AG04450 (cell line): ENCODE measurements at regions not wholly inside any gene's neighbourhood (a gene's known extent, or its start where the extent isn't known, plus 50 kb on each side); places are given as distances from the start of the nearest gene placed in this dataset.

ENCODE experiments used
- CTCF ChIA-PET: fragments of 300-600, 350-600 bp; formaldehyde crosslinking; extraction: SDS; loops from one replicate; lab custom pipeline; 2022; ENCODE audit warnings: antibody characterized with exemption, inconsistent platforms; lab: Charles Lee
- POLR2A ChIA-PET: fragments of 350-600 bp; formaldehyde crosslinking; extraction: SDS; loops from one replicate; lab custom pipeline; 2021; ENCODE audit warnings: antibody characterized with exemption, inconsistent platforms; lab: Yijun Ruan, JAX
- DNase-seq: peaks from one replicate; pipeline ENCODE4 v3.0.0-alpha.2; 2011; ENCODE audit warnings: low read depth, low spot score
- H3K27ac ChIP-seq: one replicate; pipeline ENCODE4 v1.5.1; 2012; ENCODE audit warnings: low read depth, low read length, control low read depth
- H3K27me3 ChIP-seq: one replicate; pipeline ENCODE4 v1.6.0; 2012; ENCODE audit warnings: low read length; ENCODE audit not compliant: control insufficient read depth, insufficient read depth
- H3K4me3 ChIP-seq: 2 replicates; pipeline ENCODE4 v1.5.1; 2011; ENCODE audit warnings: mild to moderate bottlenecking, low read depth, low read length, control low read depth
- H3K9me3 ChIP-seq: 2 replicates; pipeline ENCODE4 v1.5.1; 2012; ENCODE audit warnings: low read length; ENCODE audit not compliant: control insufficient read depth, insufficient read depth
- TF ChIP-seq, protein P1 (sequence below): IDR thresholded peaks from 2 replicates; pipeline ENCODE4 v1.5.1; 2011; ENCODE audit warnings: low read depth, low read length, control low read depth, inconsistent platforms

GRCh38 chr9:107650321-107650720 lies 160.8 kb upstream of the KLF4 start:
- Histone ChIP-seq H3K27ac (no peak overlapping the region), H3K9me3 (no peaks in the 10 kb centered on the region), H3K27me3 (no peaks in the 10 kb centered on the region), H3K4me3 (no peak overlapping the region)
- ChIA-PET CTCF (no interaction called here), POLR2A (no interaction called here)
- TF ChIP-seq, protein P1, sequence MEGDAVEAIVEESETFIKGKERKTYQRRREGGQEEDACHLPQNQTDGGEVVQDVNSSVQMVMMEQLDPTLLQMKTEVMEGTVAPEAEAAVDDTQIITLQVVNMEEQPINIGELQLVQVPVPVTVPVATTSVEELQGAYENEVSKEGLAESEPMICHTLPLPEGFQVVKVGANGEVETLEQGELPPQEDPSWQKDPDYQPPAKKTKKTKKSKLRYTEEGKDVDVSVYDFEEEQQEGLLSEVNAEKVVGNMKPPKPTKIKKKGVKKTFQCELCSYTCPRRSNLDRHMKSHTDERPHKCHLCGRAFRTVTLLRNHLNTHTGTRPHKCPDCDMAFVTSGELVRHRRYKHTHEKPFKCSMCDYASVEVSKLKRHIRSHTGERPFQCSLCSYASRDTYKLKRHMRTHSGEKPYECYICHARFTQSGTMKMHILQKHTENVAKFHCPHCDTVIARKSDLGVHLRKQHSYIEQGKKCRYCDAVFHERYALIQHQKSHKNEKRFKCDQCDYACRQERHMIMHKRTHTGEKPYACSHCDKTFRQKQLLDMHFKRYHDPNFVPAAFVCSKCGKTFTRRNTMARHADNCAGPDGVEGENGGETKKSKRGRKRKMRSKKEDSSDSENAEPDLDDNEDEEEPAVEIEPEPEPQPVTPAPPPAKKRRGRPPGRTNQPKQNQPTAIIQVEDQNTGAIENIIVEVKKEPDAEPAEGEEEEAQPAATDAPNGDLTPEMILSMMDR = no peak
- DNase-seq = peak; percentile 11

DNA sequence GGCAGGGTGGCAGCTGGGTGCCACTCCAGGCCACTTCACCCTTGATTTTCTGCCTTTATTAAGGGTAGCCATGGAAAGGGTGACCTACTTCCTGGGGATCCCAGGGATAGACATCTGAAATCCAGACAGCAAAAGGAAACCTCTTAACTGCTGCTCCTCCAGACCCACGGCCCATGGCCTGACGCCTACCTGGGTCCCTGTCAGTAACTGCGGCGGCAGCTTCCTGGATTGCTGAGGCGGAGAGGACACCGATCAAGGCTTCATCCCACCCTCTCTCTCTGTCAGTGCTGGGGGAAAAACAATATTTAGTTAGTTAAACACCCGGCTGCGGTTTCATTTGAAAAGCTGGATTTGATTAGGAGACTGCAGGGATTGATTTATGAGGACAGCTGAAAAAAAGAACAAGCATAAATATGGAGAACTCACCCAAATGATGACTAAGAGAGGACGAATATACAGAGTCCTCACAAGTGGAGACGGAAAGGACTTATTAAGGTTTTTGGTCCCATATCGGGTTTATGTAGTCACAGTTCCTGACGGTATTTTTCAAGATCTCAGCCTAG lies 158.7 kb upstream of the KLF4 start:
- ChIA-PET POLR2A (no interaction called here), CTCF (no interaction called here)
- H3K27me3 ChIP-seq = no peaks in the 10 kb centered on the region
- no peak overlapping the region for H3K27ac ChIP-seq
- no peak overlapping the region for H3K4me3 ChIP-seq
- no peak for DNase-seq
- no peaks in the 10 kb centered on the region for H3K9me3 ChIP-seq
- TF ChIP-seq, protein P1 = no peak

DNA sequence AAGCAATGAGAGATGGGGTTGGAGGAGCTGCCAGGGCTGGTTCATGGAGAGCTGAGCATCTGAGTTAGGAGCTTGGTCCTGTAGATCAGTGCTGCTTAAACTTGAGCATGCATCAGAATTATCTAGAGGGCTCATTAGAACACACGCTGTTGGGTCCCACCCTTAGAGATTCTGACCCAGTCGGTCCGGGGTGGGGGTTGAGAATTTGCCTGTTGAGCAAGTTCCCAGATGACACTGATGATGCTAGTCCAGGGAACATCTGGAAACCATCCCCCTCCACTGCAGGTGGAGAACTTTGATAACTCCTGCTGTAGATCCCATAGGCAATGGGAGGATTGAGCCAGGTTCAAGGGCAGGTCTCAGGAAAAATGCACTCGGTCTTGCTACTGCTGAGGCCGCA lies 158.0 kb upstream of the KLF4 start:
- POLR2A ChIA-PET = no interaction called here
- Histone ChIP-seq H3K27ac (no peak overlapping the region), H3K27me3 (no peaks in the 10 kb centered on the region), H3K4me3 (no peak overlapping the region), H3K9me3 (no peaks in the 10 kb centered on the region)
- CTCF ChIA-PET = no interaction called here
- DNase-seq = no peak
- TF ChIP-seq, protein P1 = no peak

- H3K27ac ChIP-seq = no peak overlapping the region
- no peak for DNase-seq
- TF ChIP-seq, protein P1 = no peak
- no peaks in the 10 kb centered on the region for H3K27me3 ChIP-seq
- CTCF ChIA-PET = no interaction called here
- no peaks in the 10 kb centered on the region for H3K9me3 ChIP-seq
- POLR2A ChIA-PET = no interaction called here
- H3K4me3 ChIP-seq = no peak overlapping the region
Observed at GRCh38 chr9:107647141-107647540, 157.6 kb upstream of the KLF4 start.

GRCh38 chr9:107645464-107645833 lies 155.9 kb upstream of the KLF4 start:
- ChIA-PET CTCF (no interaction called here), POLR2A (no interaction called here)
- Histone ChIP-seq H3K27ac (no peak overlapping the region), H3K27me3 (no peaks in the 10 kb centered on the region), H3K4me3 (no peak overlapping the region), H3K9me3 (no peaks in the 10 kb centered on the region)
- no peak for DNase-seq
- TF ChIP-seq, protein P1 = no peak
